IMR-90 (cell line): ENCODE measurements at regions not wholly inside any gene's neighbourhood (a gene's known extent, or its start where the extent isn't known, plus 50 kb on each side); places are given as distances from the start of the nearest gene placed in this dataset.

Experiments used
- ATAC-seq: fragments of 200-7000 bp; cut with Tn5 transposase; 2 replicates; pipeline ENCODE4 v1.9.1; 2020; ENCODE audit warnings: low read depth, mild to moderate bottlenecking, moderate library complexity
- BruUV-seq: library from RNA; stranded (reverse); fragments of 400-500 nt; replicated peaks from 2 replicates; lab custom pipeline; 2021; lab: Mats Ljungman, UMichigan
- CTCF ChIA-PET: fragments of 300-600 bp; formaldehyde crosslinking; extraction: SDS; loops from one replicate; lab custom pipeline; 2021; ENCODE audit warnings: antibody characterized with exemption; lab: Yijun Ruan, JAX
- POLR2A ChIA-PET: fragments of 300-600 bp; sonication (Branson Sonifier 250); formaldehyde crosslinking; loops from one replicate; lab custom pipeline; 2022; ENCODE audit warnings: antibody characterized with exemption; ENCODE audit not compliant: unreplicated experiment; lab: Charles Lee
- DNase-seq: peaks from one replicate; pipeline ENCODE4 v3.0.0; 2013
- H2AFZ ChIP-seq: replicated peaks from 2 replicates; pipeline ENCODE3; 2013; ENCODE audit warnings: low read length, mild to moderate bottlenecking; ENCODE audit not compliant: poor library complexity
- H2AK5ac ChIP-seq: 2 replicates; pipeline ENCODE4 v1.6.1; 2013; ENCODE audit warnings: low read depth, low read length, inconsistent platforms
- H2AK9ac ChIP-seq: replicated peaks from 2 replicates; pipeline ENCODE3; 2013; ENCODE audit warnings: mild to moderate bottlenecking, low read depth, low read length, moderate library complexity; ENCODE audit not compliant: poor library complexity
- H2BK120ac ChIP-seq: 2 replicates; pipeline ENCODE4 v1.6.1; 2013; ENCODE audit warnings: low read depth, low read length, inconsistent platforms
- H2BK15ac ChIP-seq: 3 replicates; pipeline ENCODE4 v1.6.1; 2013; ENCODE audit warnings: low read depth, low read length, inconsistent platforms
- H2BK20ac ChIP-seq: 2 replicates; pipeline ENCODE4 v1.6.1; 2013; ENCODE audit warnings: low read depth, mild to moderate bottlenecking, inconsistent platforms, low read length, moderate library complexity
- H2BK5ac ChIP-seq: 2 replicates; pipeline ENCODE4 v1.6.1; 2013; ENCODE audit warnings: mild to moderate bottlenecking, low read depth, low read length, inconsistent platforms; ENCODE audit not compliant: poor library complexity, severe bottlenecking
- H3K14ac ChIP-seq: replicated peaks from 2 replicates; pipeline ENCODE4 v1.6.1; 2013; ENCODE audit warnings: low read depth, low read length, inconsistent platforms
- H3K18ac ChIP-seq: 2 replicates; pipeline ENCODE4 v1.6.1; 2013; ENCODE audit warnings: low read depth, low read length, control low read depth
- H3K23ac ChIP-seq: 2 replicates; pipeline ENCODE4 v1.6.1; 2013; ENCODE audit warnings: low read depth, low read length, inconsistent platforms
- H3K27ac ChIP-seq: 2 replicates; pipeline ENCODE4 v1.5.1; 2013; ENCODE audit warnings: mild to moderate bottlenecking, control low read depth, low read length; ENCODE audit not compliant: insufficient read depth
- H3K27me3 ChIP-seq: 2 replicates; pipeline ENCODE4 v1.6.1; 2013; ENCODE audit warnings: low read length; ENCODE audit not compliant: control insufficient read depth, insufficient read depth
- H3K36me3 ChIP-seq: 2 replicates; pipeline ENCODE4 v1.6.1; 2013; ENCODE audit warnings: low read length, mixed read lengths; ENCODE audit not compliant: control insufficient read depth, insufficient read depth
- H3K4ac ChIP-seq: 2 replicates; pipeline ENCODE4 v1.6.1; 2013; ENCODE audit warnings: low read depth, low read length, inconsistent platforms
- H3K4me1 ChIP-seq: 2 replicates; pipeline ENCODE4 v1.6.1; 2013; ENCODE audit warnings: low read length, mixed read lengths; ENCODE audit not compliant: control insufficient read depth, insufficient read depth
- H3K4me2 ChIP-seq: 2 replicates; pipeline ENCODE4 v1.6.1; 2013; ENCODE audit warnings: low read depth, mild to moderate bottlenecking, control low read depth, low read length, moderate library complexity
- H3K4me3 ChIP-seq: 2 replicates; pipeline ENCODE4 v1.5.1; 2013; ENCODE audit warnings: low read depth, mild to moderate bottlenecking, control low read depth, low read length, moderate library complexity; ENCODE audit not compliant: insufficient read depth
- H3K56ac ChIP-seq: 2 replicates; pipeline ENCODE4 v1.6.1; 2013; ENCODE audit warnings: low read length, inconsistent platforms; ENCODE audit not compliant: insufficient read depth; ENCODE audit errors: extremely low read depth
- H3K79me1 ChIP-seq, 2 experiments: 2 replicates each; pipeline ENCODE4 v1.6.1; 2013; ENCODE audit warnings: low read length in 2 of 2, inconsistent platforms in 1 of 2, low read depth in 1 of 2
- H3K9ac ChIP-seq: 2 replicates; pipeline ENCODE4 v1.6.1; 2013; ENCODE audit warnings: low read depth, low read length, control low read depth
- H3K9me1 ChIP-seq: 2 replicates; pipeline ENCODE4 v1.6.1; 2013; ENCODE audit warnings: low read length, inconsistent platforms; ENCODE audit not compliant: insufficient read depth
- H3K9me3 ChIP-seq: 2 replicates; pipeline ENCODE4 v1.6.1; 2013; ENCODE audit warnings: low read length; ENCODE audit not compliant: control insufficient read depth, insufficient read depth
- H4K20me1 ChIP-seq: 2 replicates; pipeline ENCODE4 v1.6.1; 2013; ENCODE audit warnings: low read length, inconsistent platforms; ENCODE audit not compliant: insufficient read depth
- H4K5ac ChIP-seq: 2 replicates; pipeline ENCODE4 v1.6.1; 2013; ENCODE audit warnings: mild to moderate bottlenecking, low read depth, low read length, control low read depth
- H4K8ac ChIP-seq, 2 experiments: 2 replicates each; pipeline ENCODE4 v1.6.1; 2013; ENCODE audit warnings: low read depth in 2 of 2, low read length in 2 of 2, control low read depth in 1 of 2, inconsistent platforms in 1 of 2
- H4K91ac ChIP-seq: 2 replicates; pipeline ENCODE4 v1.6.1; 2013; ENCODE audit warnings: low read depth, low read length, inconsistent platforms; ENCODE audit not compliant: insufficient read depth
- POLR2A ChIP-seq: IDR thresholded peaks from 2 replicates; pipeline ENCODE4 v1.6.1; 2012; ENCODE audit warnings: mild to moderate bottlenecking, low read depth, low read length
- WGBS, 2 experiments: methylation state at CpG; one replicate each; pipeline versions ENCODE4 v1.1.5 to v1.1.7; 2013; ENCODE audit warnings: missing lambda C conversion rate in 2 of 2; ENCODE audit not compliant: insufficient read length in 1 of 2; ENCODE audit errors: extremely low coverage in 2 of 2; 5-methylcytosine and 5-hydroxymethylcytosine counted together
- dilution Hi-C: fragments of 300-500 bp; cut with HindIII; formaldehyde crosslinking; loops from one replicate; pipeline ENCODE4 v1.14.3; 2018; ENCODE audit warnings: low sequenced_read_pairs; ENCODE audit not compliant: unreplicated experiment
- in situ Hi-C: fragments of 300-500 bp; cut with MboI; formaldehyde crosslinking; loops from 3 replicates; pipeline ENCODE4 v1.14.3; 2019; ENCODE audit warnings: low sequenced_read_pairs, inconsistent platforms, mixed read lengths
- intact Hi-C: fragments of 100-400 bp; cut with micrococcal nuclease; formaldehyde crosslinking; loops from 2 replicates; pipeline ENCODE4 v1.10.0; 2022

- DNase-seq (no peak), ATAC-seq (no peak)
- no peak for TF ChIP-seq POLR2A
- no peaks in the 10 kb centered on the region for H3K36me3 ChIP-seq
- no peaks in the 10 kb centered on the region for H4K20me1 ChIP-seq
- no peak overlapping the region for H3K4me3 ChIP-seq
- H2BK15ac ChIP-seq = no peak overlapping the region
- no peak overlapping the region for H2AK9ac ChIP-seq
- no peak overlapping the region for H3K4ac ChIP-seq
- no peak overlapping the region for H3K18ac ChIP-seq
- H3K27ac ChIP-seq = no peak overlapping the region
- no peak overlapping the region for H4K91ac ChIP-seq
- H2BK120ac ChIP-seq = no peak overlapping the region
- H2AK5ac ChIP-seq = no peak overlapping the region
- ChIA-PET CTCF (interaction anchor here (0.7 kb wide), 1 partner anchor 12 kb away, joined by 3 read pairs; no protein-coding TSS in a partner anchor), POLR2A (no interaction called here)
- H3K79me1 ChIP-seq = no peaks in the 10 kb centered on the region
- intact Hi-C loops (no loop called here), dilution Hi-C loops (no loop called here), in situ Hi-C loops (no loop called here)
- H3K23ac ChIP-seq = no peak overlapping the region
- 73% methylated on average over 3 of the region's 8 CpGs; no CpG with 5 or more reads in 1 of the 2 experiments for WGBS, 2 experiments
- H2BK5ac ChIP-seq = no peak overlapping the region
- no peak overlapping the region for H3K14ac ChIP-seq
- H3K4me1 ChIP-seq = no peaks in the 10 kb centered on the region
- no peaks in the 10 kb centered on the region for H3K9me3 ChIP-seq
- no peak overlapping the region for H2BK20ac ChIP-seq
- no peaks in the 10 kb centered on the region for H3K9me1 ChIP-seq
- no peak overlapping the region for H3K4me2 ChIP-seq
- peaks cover 1% of the 10 kb centered on the region; the same call in 1 of the 2 replicates for H3K27me3 ChIP-seq
- H3K56ac ChIP-seq = no peak overlapping the region
- no peak overlapping the region for H4K8ac ChIP-seq
- H2AFZ ChIP-seq = no peak overlapping the region
- no TSS peak for BruUV-seq
- H4K5ac ChIP-seq = no peak overlapping the region
- no peak overlapping the region for H3K9ac ChIP-seq
Measured at GRCh38 chr21:31570824-31571566, 88.5 kb upstream of the SOD1 start.
